GM23338 (cell line): ENCODE measurements at regions not wholly inside any gene's neighbourhood (a gene's known extent, or its start where the extent isn't known, plus 50 kb on each side); places are given as distances from the start of the nearest gene placed in this dataset.

ENCODE experiments used
- ATAC-seq: fragments of 200-7000 bp; cut with Tn5 transposase; 3 replicates; pipeline ENCODE4 v1.9.1; 2020
- DNase-seq: peaks from one replicate; pipeline ENCODE4 v3.0.0-alpha.2; 2015; ENCODE audit warnings: low spot score
- H2AFZ ChIP-seq: fragments of 200-600 bp; sonication (generic); 2 replicates; pipeline ENCODE4 v1.8.0; 2016; ENCODE audit warnings: antibody characterized with exemption, mild to moderate bottlenecking, moderate library complexity
- H3F3A ChIP-seq: fragments of 200-600 bp; sonication (generic); replicated peaks from 2 replicates; pipeline ENCODE4 v1.8.0; 2017; ENCODE audit warnings: antibody characterized with exemption, mixed run types, low read depth
- H3K27ac ChIP-seq: fragments of 200-600 bp; sonication (generic); 2 replicates; pipeline ENCODE4 v1.6.1; 2016; ENCODE audit warnings: low read depth
- H3K27me3 ChIP-seq: fragments of 200-600 bp; sonication (generic); 2 replicates; pipeline ENCODE4 v1.8.0; 2016; ENCODE audit warnings: mild to moderate bottlenecking, mixed run types, moderate library complexity; ENCODE audit not compliant: insufficient read depth
- H3K36me3 ChIP-seq: fragments of 200-600 bp; sonication (generic); 2 replicates; pipeline ENCODE4 v1.8.0; 2016; ENCODE audit warnings: mild to moderate bottlenecking; ENCODE audit not compliant: insufficient read depth
- H3K4me1 ChIP-seq: fragments of 200-600 bp; sonication (generic); 2 replicates; pipeline ENCODE4 v1.8.0; 2016; ENCODE audit warnings: mild to moderate bottlenecking, moderate library complexity; ENCODE audit not compliant: insufficient read depth
- H3K4me2 ChIP-seq: fragments of 200-600 bp; sonication (generic); 2 replicates; pipeline ENCODE4 v1.7.1; 2017; ENCODE audit warnings: mixed run types
- H3K4me3 ChIP-seq: fragments of 200-600 bp; sonication (generic); 2 replicates; pipeline ENCODE4 v1.6.1; 2016; ENCODE audit warnings: mixed run types
- H3K79me2 ChIP-seq: fragments of 200-600 bp; sonication (generic); replicated peaks from 2 replicates; pipeline ENCODE4 v1.8.0; 2017; ENCODE audit warnings: mild to moderate bottlenecking; ENCODE audit not compliant: insufficient read depth
- H3K9me2 ChIP-seq: fragments of 200-600 bp; sonication (generic); 2 replicates; pipeline ENCODE4 v1.8.0; 2017; ENCODE audit not compliant: insufficient read depth
- H4K20me1 ChIP-seq: fragments of 200-600 bp; sonication (generic); replicated peaks from 2 replicates; pipeline ENCODE4 v1.8.0; 2017; ENCODE audit warnings: mild to moderate bottlenecking; ENCODE audit not compliant: insufficient read depth
- H3K27ac Mint-ChIP-seq: 2 replicates; pipeline ENCODE4 v1.8.0; 2020; ENCODE audit warnings: inconsistent platforms, mild to moderate bottlenecking, moderate library complexity, mixed read lengths
- H3K27me3 Mint-ChIP-seq: 3 replicates; pipeline ENCODE4 v1.8.0; 2022; ENCODE audit warnings: low read depth, mild to moderate bottlenecking, moderate library complexity, mixed read lengths, inconsistent platforms; ENCODE audit not compliant: insufficient read depth, poor library complexity
- H3K36me3 Mint-ChIP-seq: 3 replicates; pipeline ENCODE4 v1.8.0; 2021; ENCODE audit warnings: low read depth, mild to moderate bottlenecking, inconsistent platforms, moderate library complexity, mixed read lengths
- H3K4me1 Mint-ChIP-seq: 3 replicates; pipeline ENCODE4 v1.8.0; 2020; ENCODE audit warnings: mild to moderate bottlenecking, inconsistent platforms, mixed read lengths
- H3K4me3 Mint-ChIP-seq: 3 replicates; pipeline ENCODE4 v1.8.0; 2021; ENCODE audit warnings: moderate library complexity, mild to moderate bottlenecking, inconsistent platforms, mixed read lengths
- H3K9me3 Mint-ChIP-seq: 3 replicates; pipeline ENCODE4 v1.8.0; 2020; ENCODE audit warnings: moderate library complexity, mild to moderate bottlenecking, inconsistent platforms, mixed read lengths
- CREB1 ChIP-seq: fragments of 250-450 bp; sonication (Bioruptor Pico); IDR thresholded peaks from 2 replicates; pipeline ENCODE4 v1.5.0; 2020; ENCODE audit warnings: low read depth, mild to moderate bottlenecking, moderate library complexity
- EZH2phosphoT487 ChIP-seq: fragments of 200-600 bp; sonication (generic); IDR thresholded peaks from one replicate; pipeline ENCODE4 v1.8.1; 2018; ENCODE audit warnings: antibody characterized with exemption; ENCODE audit not compliant: unreplicated experiment
- JUNB ChIP-seq: IDR thresholded peaks from one replicate; pipeline ENCODE4 v1.6.1; 2016; ENCODE audit warnings: antibody characterized with exemption; ENCODE audit not compliant: unreplicated experiment
- NANOG ChIP-seq: IDR thresholded peaks from 2 replicates; pipeline ENCODE4 v1.6.1; 2016; ENCODE audit warnings: antibody characterized with exemption, borderline replicate concordance
- POLR2AphosphoS5 ChIP-seq: IDR thresholded peaks from 2 replicates; pipeline ENCODE4 v1.6.1; 2016; ENCODE audit warnings: antibody characterized with exemption, low read depth
- STAT1 ChIP-seq: IDR thresholded peaks from one replicate; pipeline ENCODE4 v1.6.1; 2016; ENCODE audit warnings: antibody characterized with exemption; ENCODE audit not compliant: unreplicated experiment
- ZNF114 ChIP-seq: fragments of 250-450 bp; sonication (Bioruptor Pico); IDR thresholded peaks from 2 replicates; pipeline ENCODE4 v1.5.0; 2020; ENCODE audit warnings: mild to moderate bottlenecking, moderate library complexity
- TF ChIP-seq, protein P1 (sequence below), 2 experiments: fragments of 200-600 bp in 1 of 2; sonication (generic) in 1 of 2; conservative IDR thresholded peaks; 2 replicates each; pipeline versions ENCODE4 v1.5.1 to v1.6.1; 2016 to 2017; ENCODE audit warnings: antibody characterized with exemption in 2 of 2, low read depth in 2 of 2, mild to moderate bottlenecking in 2 of 2, moderate library complexity in 1 of 2
- TF ChIP-seq, protein P2 (sequence below): IDR thresholded peaks from one replicate; pipeline ENCODE4 v1.6.1; 2018; ENCODE audit warnings: antibody characterized with exemption; ENCODE audit not compliant: unreplicated experiment
- TF ChIP-seq, protein P3 (sequence below): IDR thresholded peaks from 2 replicates; pipeline ENCODE4 v1.6.1; 2016; ENCODE audit warnings: antibody characterized with exemption

DNA sequence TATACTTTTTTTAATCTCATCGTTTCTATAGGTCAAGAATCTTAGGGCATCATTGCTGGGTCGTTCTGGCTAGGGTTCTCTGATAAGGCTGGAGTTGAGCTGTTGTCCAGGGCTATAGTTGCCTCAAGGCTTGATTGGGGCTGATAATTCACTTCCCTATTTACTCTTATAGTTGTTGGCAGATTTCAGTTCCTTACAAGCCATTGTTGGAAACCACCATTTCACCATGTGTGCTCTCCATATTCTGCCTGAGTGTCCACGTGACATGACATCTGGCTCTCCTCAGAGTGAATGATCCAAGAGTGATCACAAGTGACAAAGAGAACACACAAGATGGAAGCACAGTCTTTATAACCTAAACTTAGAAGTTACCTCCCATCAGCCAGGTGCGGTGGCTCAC lies 852.2 kb downstream of the EFNA5 start (continued):
- TF ChIP-seq, protein P1, sequence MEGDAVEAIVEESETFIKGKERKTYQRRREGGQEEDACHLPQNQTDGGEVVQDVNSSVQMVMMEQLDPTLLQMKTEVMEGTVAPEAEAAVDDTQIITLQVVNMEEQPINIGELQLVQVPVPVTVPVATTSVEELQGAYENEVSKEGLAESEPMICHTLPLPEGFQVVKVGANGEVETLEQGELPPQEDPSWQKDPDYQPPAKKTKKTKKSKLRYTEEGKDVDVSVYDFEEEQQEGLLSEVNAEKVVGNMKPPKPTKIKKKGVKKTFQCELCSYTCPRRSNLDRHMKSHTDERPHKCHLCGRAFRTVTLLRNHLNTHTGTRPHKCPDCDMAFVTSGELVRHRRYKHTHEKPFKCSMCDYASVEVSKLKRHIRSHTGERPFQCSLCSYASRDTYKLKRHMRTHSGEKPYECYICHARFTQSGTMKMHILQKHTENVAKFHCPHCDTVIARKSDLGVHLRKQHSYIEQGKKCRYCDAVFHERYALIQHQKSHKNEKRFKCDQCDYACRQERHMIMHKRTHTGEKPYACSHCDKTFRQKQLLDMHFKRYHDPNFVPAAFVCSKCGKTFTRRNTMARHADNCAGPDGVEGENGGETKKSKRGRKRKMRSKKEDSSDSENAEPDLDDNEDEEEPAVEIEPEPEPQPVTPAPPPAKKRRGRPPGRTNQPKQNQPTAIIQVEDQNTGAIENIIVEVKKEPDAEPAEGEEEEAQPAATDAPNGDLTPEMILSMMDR (conservative IDR thresholded peaks at IDR 0.05; ENCODE audit: low read depth in 2 of 2), result no peak
- TF ChIP-seq STAT1 (no peak), POLR2AphosphoS5 (no peak), EZH2phosphoT487 (no peak), ZNF114 (CRISPR knock-in tag) (no peak), JUNB (no peak), NANOG (no peak), CREB1 (no peak)
- TF ChIP-seq, protein P2, sequence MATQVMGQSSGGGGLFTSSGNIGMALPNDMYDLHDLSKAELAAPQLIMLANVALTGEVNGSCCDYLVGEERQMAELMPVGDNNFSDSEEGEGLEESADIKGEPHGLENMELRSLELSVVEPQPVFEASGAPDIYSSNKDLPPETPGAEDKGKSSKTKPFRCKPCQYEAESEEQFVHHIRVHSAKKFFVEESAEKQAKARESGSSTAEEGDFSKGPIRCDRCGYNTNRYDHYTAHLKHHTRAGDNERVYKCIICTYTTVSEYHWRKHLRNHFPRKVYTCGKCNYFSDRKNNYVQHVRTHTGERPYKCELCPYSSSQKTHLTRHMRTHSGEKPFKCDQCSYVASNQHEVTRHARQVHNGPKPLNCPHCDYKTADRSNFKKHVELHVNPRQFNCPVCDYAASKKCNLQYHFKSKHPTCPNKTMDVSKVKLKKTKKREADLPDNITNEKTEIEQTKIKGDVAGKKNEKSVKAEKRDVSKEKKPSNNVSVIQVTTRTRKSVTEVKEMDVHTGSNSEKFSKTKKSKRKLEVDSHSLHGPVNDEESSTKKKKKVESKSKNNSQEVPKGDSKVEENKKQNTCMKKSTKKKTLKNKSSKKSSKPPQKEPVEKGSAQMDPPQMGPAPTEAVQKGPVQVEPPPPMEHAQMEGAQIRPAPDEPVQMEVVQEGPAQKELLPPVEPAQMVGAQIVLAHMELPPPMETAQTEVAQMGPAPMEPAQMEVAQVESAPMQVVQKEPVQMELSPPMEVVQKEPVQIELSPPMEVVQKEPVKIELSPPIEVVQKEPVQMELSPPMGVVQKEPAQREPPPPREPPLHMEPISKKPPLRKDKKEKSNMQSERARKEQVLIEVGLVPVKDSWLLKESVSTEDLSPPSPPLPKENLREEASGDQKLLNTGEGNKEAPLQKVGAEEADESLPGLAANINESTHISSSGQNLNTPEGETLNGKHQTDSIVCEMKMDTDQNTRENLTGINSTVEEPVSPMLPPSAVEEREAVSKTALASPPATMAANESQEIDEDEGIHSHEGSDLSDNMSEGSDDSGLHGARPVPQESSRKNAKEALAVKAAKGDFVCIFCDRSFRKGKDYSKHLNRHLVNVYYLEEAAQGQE, result no peak
- TF ChIP-seq, protein P3, sequence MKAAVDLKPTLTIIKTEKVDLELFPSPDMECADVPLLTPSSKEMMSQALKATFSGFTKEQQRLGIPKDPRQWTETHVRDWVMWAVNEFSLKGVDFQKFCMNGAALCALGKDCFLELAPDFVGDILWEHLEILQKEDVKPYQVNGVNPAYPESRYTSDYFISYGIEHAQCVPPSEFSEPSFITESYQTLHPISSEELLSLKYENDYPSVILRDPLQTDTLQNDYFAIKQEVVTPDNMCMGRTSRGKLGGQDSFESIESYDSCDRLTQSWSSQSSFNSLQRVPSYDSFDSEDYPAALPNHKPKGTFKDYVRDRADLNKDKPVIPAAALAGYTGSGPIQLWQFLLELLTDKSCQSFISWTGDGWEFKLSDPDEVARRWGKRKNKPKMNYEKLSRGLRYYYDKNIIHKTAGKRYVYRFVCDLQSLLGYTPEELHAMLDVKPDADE, result no peak

DNA sequence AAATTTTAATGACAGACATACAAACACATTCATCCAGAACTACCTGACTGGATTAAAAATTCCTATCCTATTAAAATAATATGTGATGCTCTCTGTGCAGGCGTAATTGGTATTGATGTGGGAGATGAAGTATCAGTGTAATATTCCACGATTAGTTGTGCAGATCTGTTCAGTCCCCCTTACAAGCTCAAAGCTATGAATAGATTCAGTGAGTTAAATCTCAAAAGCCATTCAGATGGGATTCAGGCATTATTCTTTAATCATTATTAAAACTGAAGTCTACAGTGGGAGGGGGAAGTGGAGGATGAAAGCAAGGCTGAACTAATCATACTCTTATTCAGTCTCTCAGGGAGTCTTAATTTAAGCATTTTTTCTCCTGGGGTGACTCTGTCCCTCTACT lies 855.8 kb downstream of the EFNA5 start:
- H2AFZ ChIP-seq, result no peak overlapping the region
- H3K4me2 ChIP-seq, result no peak overlapping the region
- H3K79me2 ChIP-seq, result no peaks in the 10 kb centered on the region
- Mint-ChIP-seq H3K36me3 (peaks cover 4% of the 10 kb centered on the region; the same call in 2 of the 3 replicates), H3K27ac (no peak overlapping the region), H3K4me3 (no peak overlapping the region), H3K9me3 (0 out of 3 replicates have a peak, but pooled peaks cover 3% of the 10 kb centered on the region), H3K4me1 (no peaks in the 10 kb centered on the region), H3K27me3 (no peaks in the 10 kb centered on the region)
- no peaks in the 10 kb centered on the region for H3K36me3 ChIP-seq
- DNase-seq (no peak), ATAC-seq (no peak)
- H3K27ac ChIP-seq, result no peak overlapping the region
- H3K9me2 ChIP-seq, result no peaks in the 10 kb centered on the region
- H3K4me3 ChIP-seq, result no peak overlapping the region
- no peaks in the 10 kb centered on the region for H3K27me3 ChIP-seq
- no peaks in the 10 kb centered on the region for H3K4me1 ChIP-seq
- no peaks in the 10 kb centered on the region for H4K20me1 ChIP-seq
- H3F3A ChIP-seq, result no peaks in the 10 kb centered on the region
- TF ChIP-seq POLR2AphosphoS5, result no peak
